Mammary epithelial cell (primary cell): ENCODE measurements at regions not wholly inside any gene's neighbourhood (a gene's known extent, or its start where the extent isn't known, plus 50 kb on each side); places are given as distances from the start of the nearest gene placed in this dataset.

Experiments used
- EZH2 ChIP-seq: IDR thresholded peaks from 2 replicates; pipeline ENCODE4 v1.6.1; 2012; ENCODE audit warnings: low read length, inconsistent platforms, borderline replicate concordance
- TF ChIP-seq, protein P1 (sequence below), 2 donors: IDR thresholded peaks in 1 of 2; conservative IDR thresholded peaks in 1 of 2; 2 replicates each; pipeline ENCODE4 v1.5.1; 2011 to 2012; ENCODE audit warnings: inconsistent platforms in 2 of 2, low read length in 2 of 2, mild to moderate bottlenecking in 2 of 2, control low read depth in 1 of 2, low read depth in 1 of 2; ENCODE audit not compliant: insufficient read depth in 1 of 2; ENCODE audit errors: extremely low read depth in 1 of 2

DNA sequence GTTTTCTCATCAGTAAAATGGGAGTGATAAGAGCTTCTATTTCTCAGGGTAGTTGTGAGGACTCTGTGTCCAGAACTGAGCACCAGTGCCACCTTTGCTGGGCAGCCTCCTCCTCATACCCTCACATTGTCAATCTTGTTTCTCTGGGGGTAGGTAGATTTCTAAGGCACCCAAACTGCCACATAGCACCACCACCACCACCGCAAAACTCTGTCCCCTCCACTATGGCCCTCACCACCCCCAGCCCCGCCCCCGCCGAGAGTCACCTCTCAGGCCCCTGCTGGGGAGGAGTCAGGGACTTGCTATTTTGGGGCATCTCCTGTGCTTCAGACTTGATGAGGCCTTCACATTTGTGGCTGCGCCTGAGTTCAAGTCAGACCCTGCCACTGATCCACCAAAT lies 549.2 kb downstream of the PTPRU start:
- TF ChIP-seq, protein P1, sequence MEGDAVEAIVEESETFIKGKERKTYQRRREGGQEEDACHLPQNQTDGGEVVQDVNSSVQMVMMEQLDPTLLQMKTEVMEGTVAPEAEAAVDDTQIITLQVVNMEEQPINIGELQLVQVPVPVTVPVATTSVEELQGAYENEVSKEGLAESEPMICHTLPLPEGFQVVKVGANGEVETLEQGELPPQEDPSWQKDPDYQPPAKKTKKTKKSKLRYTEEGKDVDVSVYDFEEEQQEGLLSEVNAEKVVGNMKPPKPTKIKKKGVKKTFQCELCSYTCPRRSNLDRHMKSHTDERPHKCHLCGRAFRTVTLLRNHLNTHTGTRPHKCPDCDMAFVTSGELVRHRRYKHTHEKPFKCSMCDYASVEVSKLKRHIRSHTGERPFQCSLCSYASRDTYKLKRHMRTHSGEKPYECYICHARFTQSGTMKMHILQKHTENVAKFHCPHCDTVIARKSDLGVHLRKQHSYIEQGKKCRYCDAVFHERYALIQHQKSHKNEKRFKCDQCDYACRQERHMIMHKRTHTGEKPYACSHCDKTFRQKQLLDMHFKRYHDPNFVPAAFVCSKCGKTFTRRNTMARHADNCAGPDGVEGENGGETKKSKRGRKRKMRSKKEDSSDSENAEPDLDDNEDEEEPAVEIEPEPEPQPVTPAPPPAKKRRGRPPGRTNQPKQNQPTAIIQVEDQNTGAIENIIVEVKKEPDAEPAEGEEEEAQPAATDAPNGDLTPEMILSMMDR (conservative IDR thresholded peaks at IDR 0.05 in 1 of 2, IDR thresholded peaks at IDR 0.05 in 1 of 2; ENCODE audit: extremely low read depth in 1 of 2, insufficient read depth in 1 of 2, low read depth in 1 of 2, low read length in 2 of 2) = no peak
- no peak for TF ChIP-seq EZH2
